ENCODE measurements at regions not wholly inside any gene's neighbourhood (a gene's known extent, or its start where the extent isn't known, plus 50 kb on each side); places are given as distances from the start of the nearest gene placed in this dataset.

DNA sequence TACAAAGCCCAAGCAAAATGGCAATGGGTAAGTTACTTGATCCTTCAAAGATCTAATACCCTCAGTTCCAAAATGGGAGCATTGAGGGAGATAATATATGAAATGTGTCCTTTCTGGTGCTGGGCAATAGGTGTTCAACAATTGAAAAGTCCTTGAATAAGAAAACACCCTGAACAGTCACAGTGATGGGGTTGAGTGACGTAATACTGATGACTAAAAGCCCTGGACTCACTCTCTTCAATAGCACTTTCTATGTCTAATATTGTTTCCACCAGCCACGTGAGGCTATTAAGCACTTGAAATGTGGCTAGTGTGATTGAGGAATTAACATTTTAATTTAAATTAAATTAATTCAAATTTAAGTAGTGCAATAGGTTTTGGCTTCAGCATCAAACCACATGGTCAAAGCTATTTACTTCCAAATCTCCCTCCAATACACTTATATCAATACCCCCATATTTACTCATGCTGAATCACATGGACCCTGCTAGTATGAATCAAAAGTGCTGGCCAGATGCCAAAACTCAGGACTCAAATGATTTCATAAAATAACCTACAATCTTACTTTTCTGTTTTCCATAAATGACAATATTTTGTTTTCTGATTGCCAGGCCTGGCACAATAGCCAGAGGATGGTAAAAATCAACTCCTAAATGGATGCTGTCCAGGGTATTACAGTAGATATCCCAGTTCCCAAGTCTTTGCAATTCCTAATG, 516.2 kb downstream of the HAPSTR1 start:
- Mint-ChIP-seq H3K4me1 (ENCODE audit: low read depth, unreplicated experiment) (peaks cover 9% of the 10 kb centered on the region), H3K4me3 (ENCODE audit: low read depth, unreplicated experiment) (no peak overlapping the region), H3K27ac (ENCODE audit: unreplicated experiment) (no peak overlapping the region), H3K36me3 (ENCODE audit: insufficient read depth, unreplicated experiment) (no peaks in the 10 kb centered on the region), H3K9me3 (ENCODE audit: low read depth, unreplicated experiment) (no peaks in the 10 kb centered on the region), H3K27me3 (ENCODE audit: unreplicated experiment) (peaks cover 8% of the 10 kb centered on the region)
- CTCF ChIA-PET, result no interaction called here
- DNase-seq, result peak; percentile 10
- intact Hi-C loops (cut with micrococcal nuclease; ENCODE audit: unreplicated experiment), result no loop called here
- no TSS peak for BruUV-seq (replicated peaks)
- TF ChIP-seq, protein P1, sequence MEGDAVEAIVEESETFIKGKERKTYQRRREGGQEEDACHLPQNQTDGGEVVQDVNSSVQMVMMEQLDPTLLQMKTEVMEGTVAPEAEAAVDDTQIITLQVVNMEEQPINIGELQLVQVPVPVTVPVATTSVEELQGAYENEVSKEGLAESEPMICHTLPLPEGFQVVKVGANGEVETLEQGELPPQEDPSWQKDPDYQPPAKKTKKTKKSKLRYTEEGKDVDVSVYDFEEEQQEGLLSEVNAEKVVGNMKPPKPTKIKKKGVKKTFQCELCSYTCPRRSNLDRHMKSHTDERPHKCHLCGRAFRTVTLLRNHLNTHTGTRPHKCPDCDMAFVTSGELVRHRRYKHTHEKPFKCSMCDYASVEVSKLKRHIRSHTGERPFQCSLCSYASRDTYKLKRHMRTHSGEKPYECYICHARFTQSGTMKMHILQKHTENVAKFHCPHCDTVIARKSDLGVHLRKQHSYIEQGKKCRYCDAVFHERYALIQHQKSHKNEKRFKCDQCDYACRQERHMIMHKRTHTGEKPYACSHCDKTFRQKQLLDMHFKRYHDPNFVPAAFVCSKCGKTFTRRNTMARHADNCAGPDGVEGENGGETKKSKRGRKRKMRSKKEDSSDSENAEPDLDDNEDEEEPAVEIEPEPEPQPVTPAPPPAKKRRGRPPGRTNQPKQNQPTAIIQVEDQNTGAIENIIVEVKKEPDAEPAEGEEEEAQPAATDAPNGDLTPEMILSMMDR (IDR thresholded peaks at IDR 0.05; ENCODE audit: unreplicated experiment), result no peak

DNA sequence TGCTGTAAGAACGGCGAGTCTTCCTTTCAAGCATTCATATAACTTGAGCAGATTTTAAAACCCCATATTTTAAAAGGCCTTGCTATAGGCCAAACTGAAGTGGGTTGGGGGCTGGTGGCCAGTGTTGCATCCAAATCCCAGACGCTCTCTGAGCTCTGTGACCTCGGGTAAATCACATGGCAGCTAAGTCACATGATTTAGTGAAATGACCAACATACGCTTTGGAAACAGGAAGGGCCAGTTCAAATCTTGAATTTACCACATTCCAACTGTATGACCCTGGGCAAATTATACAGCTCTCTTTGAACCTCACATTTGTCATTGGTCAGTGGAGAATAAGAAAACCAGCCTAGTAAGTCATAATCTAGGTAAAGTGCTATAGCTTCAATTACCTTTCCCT, 519.3 kb downstream of the HAPSTR1 start:
- intact Hi-C loops (cut with micrococcal nuclease; ENCODE audit: unreplicated experiment), result no loop called here
- CTCF ChIA-PET, result no interaction called here
- Mint-ChIP-seq H3K27me3 (ENCODE audit: unreplicated experiment) (no peaks in the 10 kb centered on the region), H3K4me1 (ENCODE audit: low read depth, unreplicated experiment) (peaks cover 9% of the 10 kb centered on the region), H3K36me3 (ENCODE audit: insufficient read depth, unreplicated experiment) (no peaks in the 10 kb centered on the region), H3K9me3 (ENCODE audit: low read depth, unreplicated experiment) (no peaks in the 10 kb centered on the region), H3K27ac (ENCODE audit: unreplicated experiment) (no peak overlapping the region), H3K4me3 (ENCODE audit: low read depth, unreplicated experiment) (no peak overlapping the region)
- no peak for DNase-seq
- no TSS peak for BruUV-seq (replicated peaks)
- TF ChIP-seq, protein P1 (IDR thresholded peaks at IDR 0.05; ENCODE audit: unreplicated experiment), result no peak

DNA sequence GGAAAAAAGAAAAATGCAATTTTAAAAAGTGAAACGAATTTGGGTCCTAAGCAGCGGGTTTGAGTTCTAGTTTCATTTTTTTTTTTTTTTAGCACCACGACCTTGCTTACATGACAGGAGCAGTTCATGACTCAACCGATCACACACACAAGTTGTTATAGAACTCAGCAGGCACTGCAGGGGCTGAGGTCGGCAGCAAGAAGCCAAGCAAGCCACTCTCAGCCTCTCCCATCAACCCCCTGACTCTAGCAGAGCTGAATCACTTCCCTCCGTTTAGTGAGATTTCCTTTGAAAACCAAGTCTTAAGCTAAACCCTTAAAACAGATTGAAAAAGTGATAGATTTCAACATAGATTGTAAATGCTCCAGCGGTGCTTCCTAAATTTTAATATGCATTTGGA, 520.8 kb downstream of the HAPSTR1 start:
- BruUV-seq (replicated peaks), result no TSS peak
- Mint-ChIP-seq H3K27ac (ENCODE audit: unreplicated experiment) (no peak overlapping the region), H3K27me3 (ENCODE audit: unreplicated experiment) (peaks cover 1% of the 10 kb centered on the region), H3K36me3 (ENCODE audit: insufficient read depth, unreplicated experiment) (no peaks in the 10 kb centered on the region), H3K9me3 (ENCODE audit: low read depth, unreplicated experiment) (no peaks in the 10 kb centered on the region), H3K4me3 (ENCODE audit: low read depth, unreplicated experiment) (no peak overlapping the region), H3K4me1 (ENCODE audit: low read depth, unreplicated experiment) (peaks cover 9% of the 10 kb centered on the region)
- intact Hi-C loops (cut with micrococcal nuclease; ENCODE audit: unreplicated experiment), result no loop called here
- CTCF ChIA-PET, result no interaction called here
- no peak for DNase-seq
- TF ChIP-seq, protein P1 (IDR thresholded peaks at IDR 0.05; ENCODE audit: unreplicated experiment), result no peak

DNA sequence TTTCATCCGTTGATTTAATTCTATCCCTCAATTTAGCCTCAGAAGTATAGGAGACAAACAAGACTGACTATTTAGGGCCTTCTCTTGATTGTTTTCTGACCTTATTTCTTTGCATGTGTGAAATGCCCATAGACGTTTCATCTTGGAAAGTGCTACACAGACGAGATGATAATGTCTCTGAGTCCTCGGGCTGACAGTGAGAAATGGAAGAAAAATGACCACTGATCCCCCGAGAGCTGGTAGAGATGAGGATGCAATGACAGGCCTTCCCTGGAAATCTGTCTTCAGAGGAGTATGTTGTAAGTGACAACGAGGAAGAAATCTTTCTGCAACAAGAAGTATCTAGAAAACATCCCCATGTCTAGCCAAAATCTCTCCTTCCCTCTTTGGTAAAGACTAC, 522.9 kb downstream of the HAPSTR1 start:
- no peak for DNase-seq
- TF ChIP-seq, protein P1 (IDR thresholded peaks at IDR 0.05; ENCODE audit: unreplicated experiment), result no peak
- H3K36me3 Mint-ChIP-seq (ENCODE audit: insufficient read depth, unreplicated experiment), result no peaks in the 10 kb centered on the region
- intact Hi-C loops (cut with micrococcal nuclease; ENCODE audit: unreplicated experiment), result no loop called here
- H3K27ac Mint-ChIP-seq (ENCODE audit: unreplicated experiment), result no peak overlapping the region
- no peak overlapping the region for H3K4me3 Mint-ChIP-seq (ENCODE audit: low read depth, unreplicated experiment)
- peaks cover 22% of the 10 kb centered on the region for H3K27me3 Mint-ChIP-seq (ENCODE audit: unreplicated experiment)
- H3K9me3 Mint-ChIP-seq (ENCODE audit: low read depth, unreplicated experiment), result peaks cover 3% of the 10 kb centered on the region
- H3K4me1 Mint-ChIP-seq (ENCODE audit: low read depth, unreplicated experiment), result no peaks in the 10 kb centered on the region
- BruUV-seq (replicated peaks), result no TSS peak
- CTCF ChIA-PET, result no interaction called here

Data from Calu3 (cell line).